Adrenal gland (tissue), 5 donors: ENCODE measurements at regions not wholly inside any gene's neighbourhood (a gene's known extent, or its start where the extent isn't known, plus 50 kb on each side); places are given as distances from the start of the nearest gene placed in this dataset.

Experiments used
- CTCF ChIP-seq, 6 experiments: fragments of 450-650 bp in 4 of 6; fragments of 200-600 bp in 2 of 6; sonication (generic) in 1 of 6; IDR thresholded peaks; 1 replicate in 5 of 6; 2 replicates in 1 of 6; pipeline versions ENCODE4 v1.5.1 to v1.8.0; 2016 to 2021; ENCODE audit warnings: antibody characterized with exemption in 6 of 6, mild to moderate bottlenecking in 2 of 6, moderate library complexity in 1 of 6
- POLR2A ChIP-seq, 2 donors: fragments of 450-650 bp; IDR thresholded peaks; one replicate each; pipeline ENCODE4 v1.6.1; 2017; ENCODE audit warnings: antibody characterized with exemption in 2 of 2, mild to moderate bottlenecking in 2 of 2, moderate library complexity in 1 of 2
- donor health status: DM: no; HTN: no; CAD: no.

- TF ChIP-seq CTCF (IDR thresholded peaks at IDR 0.05) (no peak), POLR2A (IDR thresholded peaks at IDR 0.05) (no peak)
These were observed 68.6 kb downstream of the TMEM100 start for GRCh38 chr17:55654022-55654421.
